ENCODE measurements at regions not wholly inside any gene's neighbourhood (a gene's known extent, or its start where the extent isn't known, plus 50 kb on each side); places are given as distances from the start of the nearest gene placed in this dataset.
A peak's percentile ranks its signal among the peaks of the same experiment; 100 is the strongest.

DNA sequence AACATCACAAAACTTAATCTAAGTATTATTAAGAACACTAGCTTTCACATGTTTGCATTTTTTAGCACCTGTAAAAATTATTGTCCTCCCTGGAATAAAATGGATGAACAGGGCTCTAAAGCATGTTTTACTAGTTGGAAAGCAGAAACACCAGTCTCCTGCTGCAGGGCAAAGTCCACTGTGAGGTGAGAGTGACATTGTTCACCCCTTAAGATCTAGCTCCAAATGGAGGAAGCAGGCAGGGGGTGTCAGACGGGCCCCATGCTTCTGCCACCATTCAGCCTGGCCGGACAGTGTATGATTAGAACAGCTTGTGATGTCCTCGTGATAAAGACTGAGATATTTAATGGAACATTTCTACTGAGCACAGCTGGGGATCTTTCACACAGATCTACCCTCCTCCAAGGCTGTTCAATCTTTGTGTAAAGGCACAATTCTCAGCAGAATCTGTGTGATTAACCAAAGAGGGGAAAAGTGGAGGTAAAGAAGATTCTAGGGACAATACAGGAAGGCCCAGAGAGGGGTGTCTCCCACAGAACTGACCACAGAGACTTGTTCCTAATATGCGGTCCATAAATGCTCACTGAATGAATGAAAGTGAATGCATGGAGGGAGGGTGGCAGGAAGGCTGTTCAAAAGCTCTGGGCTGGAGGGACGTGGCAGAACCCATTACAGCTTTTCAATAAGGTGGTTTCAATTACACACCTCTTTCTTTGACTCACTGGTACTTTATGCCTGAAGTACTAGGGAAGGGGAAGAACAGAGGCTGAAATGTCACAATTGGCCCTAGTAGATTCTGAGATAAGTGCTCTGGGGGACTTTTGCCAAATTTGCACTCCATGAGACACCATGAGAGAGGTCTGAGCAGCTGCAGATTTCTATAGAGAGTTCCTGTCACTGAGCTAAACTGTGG lies 239.1 kb upstream of the ARHGAP20 start:
- Histone ChIP-seq H3K27me3 (no peaks in the 10 kb centered on the region), H3K9me3 (no peaks in the 10 kb centered on the region), H3K36me3 (no peaks in the 10 kb centered on the region), H3K4me3 (no peak overlapping the region), H3K4me1 (peaks cover 0 to 3% (median 0%) of the 10 kb centered on the region in 4 donors), H3K27ac (peak overlapping the region in 2 of 4 donors; percentile 5 to 13)
- TF ChIP-seq POLR2AphosphoS5 (IDR thresholded peaks at IDR 0.05), result no peak
- no peak for TF ChIP-seq CTCF (IDR thresholded peaks at IDR 0.05)
- no peak for TF ChIP-seq EP300 (IDR thresholded peaks at IDR 0.05)
- TF ChIP-seq POLR2A (IDR thresholded peaks at IDR 0.05), result no peak
- DNase-seq (peak in 1 of 2 donors; percentile 31), ATAC-seq (ENCODE audit: low FRiP score in 2 of 2) (no peak)
- 72 to 74% methylated on average over 5 of the region's 5 CpGs for WGBS, 2 donors

- ATAC-seq (ENCODE audit: low FRiP score in 2 of 2), result peak in 1 of 2 donors; percentile 84
- H3K36me3 ChIP-seq, result no peaks in the 10 kb centered on the region
- no peaks in the 10 kb centered on the region for H3K9me3 ChIP-seq
- H3K4me1 ChIP-seq, result peaks cover 0 to 3% (median 0%) of the 10 kb centered on the region in 4 donors
- no peaks in the 10 kb centered on the region for H3K27me3 ChIP-seq
- no peak for TF ChIP-seq CTCF (IDR thresholded peaks at IDR 0.05)
- TF ChIP-seq EP300 (IDR thresholded peaks at IDR 0.05), result no peak
- no peak for TF ChIP-seq POLR2A (IDR thresholded peaks at IDR 0.05)
- TF ChIP-seq POLR2AphosphoS5 (IDR thresholded peaks at IDR 0.05), result no peak
- WGBS, 2 donors, result 76 to 84% methylated on average over 3 of the region's 3 CpGs
- no peak overlapping the region for H3K4me3 ChIP-seq
- no peak for DNase-seq
- H3K27ac ChIP-seq, result no peak overlapping the region
Observed at GRCh38 chr11:110948112-110948511, 235.9 kb upstream of the ARHGAP20 start.

DNA sequence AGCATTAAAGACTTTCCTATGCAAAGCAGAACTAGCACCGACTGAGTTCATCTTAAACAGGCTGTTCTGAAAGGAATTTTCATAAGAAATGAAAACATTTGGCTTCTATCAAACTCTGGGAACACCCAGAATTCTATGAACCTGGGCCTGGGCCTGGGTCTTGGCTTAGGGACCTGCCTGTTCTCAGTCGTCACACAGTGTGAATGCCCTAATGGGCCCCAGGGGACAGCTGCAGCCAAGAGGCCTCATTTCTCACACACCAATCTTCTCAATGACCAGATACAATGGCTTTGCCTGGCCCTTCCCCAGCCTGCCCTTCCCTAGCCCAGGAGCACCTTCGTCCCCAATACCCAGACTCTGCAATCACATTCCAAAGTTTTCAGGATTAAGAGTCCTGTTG lies 234.9 kb upstream of the ARHGAP20 start:
- no peaks in the 10 kb centered on the region for H3K9me3 ChIP-seq
- no peak overlapping the region for H3K27ac ChIP-seq
- no peak overlapping the region for H3K4me3 ChIP-seq
- H3K27me3 ChIP-seq, result no peaks in the 10 kb centered on the region
- peaks cover 0 to 3% (median 0%) of the 10 kb centered on the region in 4 donors for H3K4me1 ChIP-seq
- TF ChIP-seq CTCF (IDR thresholded peaks at IDR 0.05) (no peak), EP300 (IDR thresholded peaks at IDR 0.05) (no peak), POLR2A (IDR thresholded peaks at IDR 0.05) (no peak), POLR2AphosphoS5 (IDR thresholded peaks at IDR 0.05) (no peak)
- H3K36me3 ChIP-seq, result no peaks in the 10 kb centered on the region
- WGBS, 2 donors, result 75 to 79% methylated on average over 3 of the region's 3 CpGs
- DNase-seq (no peak), ATAC-seq (ENCODE audit: low FRiP score in 2 of 2) (no peak)

DNA sequence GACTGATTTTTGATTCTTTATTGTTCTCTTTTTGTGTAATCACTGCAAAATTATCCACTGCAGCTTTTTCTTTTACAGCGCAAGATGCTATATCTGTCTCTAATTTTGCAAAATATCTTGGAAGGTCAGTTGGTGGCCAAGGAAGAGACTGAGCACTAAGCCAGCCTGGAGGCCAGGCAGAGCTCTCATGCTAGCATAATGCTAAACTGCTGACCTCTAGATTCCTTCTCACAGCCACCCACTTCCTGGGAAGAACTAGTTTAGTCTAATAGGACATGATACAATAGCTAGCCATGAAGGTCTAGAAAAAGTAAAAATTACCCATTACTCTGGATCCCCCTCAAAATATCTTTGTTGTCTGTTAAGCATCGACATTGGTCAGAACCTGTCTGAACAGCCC lies 227.2 kb upstream of the ARHGAP20 start:
- TF ChIP-seq POLR2AphosphoS5 (IDR thresholded peaks at IDR 0.05) (no peak), EP300 (IDR thresholded peaks at IDR 0.05) (no peak), POLR2A (IDR thresholded peaks at IDR 0.05) (no peak), CTCF (IDR thresholded peaks at IDR 0.05) (no peak)
- ATAC-seq (ENCODE audit: low FRiP score in 2 of 2) (no peak), DNase-seq (no peak)
- H3K4me3 ChIP-seq, result no peak overlapping the region
- no peaks in the 10 kb centered on the region for H3K9me3 ChIP-seq
- no peak overlapping the region for H3K27ac ChIP-seq
- H3K4me1 ChIP-seq, result no peaks in the 10 kb centered on the region
- no peaks in the 10 kb centered on the region for H3K36me3 ChIP-seq
- no peaks in the 10 kb centered on the region for H3K27me3 ChIP-seq
- 84 to 96% methylated on average over 2 of the region's 2 CpGs for WGBS, 2 donors

All from upper lobe of left lung (tissue), 6 donors.